ENCODE measurements at regions not wholly inside any gene's neighbourhood (a gene's known extent, or its start where the extent isn't known, plus 50 kb on each side); places are given as distances from the start of the nearest gene placed in this dataset.

DNA sequence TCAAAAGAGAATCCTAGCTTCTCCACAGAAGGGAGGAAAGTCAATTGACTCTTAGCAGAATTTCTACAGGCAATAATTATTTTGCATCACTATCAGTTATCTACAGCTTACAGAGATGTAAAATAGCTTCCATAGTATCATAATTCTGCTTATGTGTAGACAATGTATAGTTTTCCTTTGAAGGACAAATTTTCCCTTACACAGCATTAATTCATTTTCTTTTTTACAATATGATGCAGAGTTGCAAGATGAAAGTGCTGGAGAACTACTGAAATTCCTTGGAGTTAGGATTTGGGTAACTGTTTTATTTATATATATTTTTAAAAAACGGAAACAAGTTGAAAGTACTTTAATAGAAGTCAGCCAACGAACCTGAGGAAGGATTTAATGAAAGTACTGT is 111.0 kb upstream of the CPHXL start:
- no peak overlapping the region for H3K27ac ChIP-seq
- H3K4me3 ChIP-seq, result no peak overlapping the region
- H3K36me3 ChIP-seq, result no peaks in the 10 kb centered on the region
- no peak for DNase-seq
- no peaks in the 10 kb centered on the region for H3K4me1 ChIP-seq
- intact Hi-C loops (cut with DNase I), result no loop called here
- no peaks in the 10 kb centered on the region for H3K9me3 ChIP-seq
- TF ChIP-seq, protein P1, sequence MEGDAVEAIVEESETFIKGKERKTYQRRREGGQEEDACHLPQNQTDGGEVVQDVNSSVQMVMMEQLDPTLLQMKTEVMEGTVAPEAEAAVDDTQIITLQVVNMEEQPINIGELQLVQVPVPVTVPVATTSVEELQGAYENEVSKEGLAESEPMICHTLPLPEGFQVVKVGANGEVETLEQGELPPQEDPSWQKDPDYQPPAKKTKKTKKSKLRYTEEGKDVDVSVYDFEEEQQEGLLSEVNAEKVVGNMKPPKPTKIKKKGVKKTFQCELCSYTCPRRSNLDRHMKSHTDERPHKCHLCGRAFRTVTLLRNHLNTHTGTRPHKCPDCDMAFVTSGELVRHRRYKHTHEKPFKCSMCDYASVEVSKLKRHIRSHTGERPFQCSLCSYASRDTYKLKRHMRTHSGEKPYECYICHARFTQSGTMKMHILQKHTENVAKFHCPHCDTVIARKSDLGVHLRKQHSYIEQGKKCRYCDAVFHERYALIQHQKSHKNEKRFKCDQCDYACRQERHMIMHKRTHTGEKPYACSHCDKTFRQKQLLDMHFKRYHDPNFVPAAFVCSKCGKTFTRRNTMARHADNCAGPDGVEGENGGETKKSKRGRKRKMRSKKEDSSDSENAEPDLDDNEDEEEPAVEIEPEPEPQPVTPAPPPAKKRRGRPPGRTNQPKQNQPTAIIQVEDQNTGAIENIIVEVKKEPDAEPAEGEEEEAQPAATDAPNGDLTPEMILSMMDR (IDR thresholded peaks at IDR 0.05), result no peak
- no peak for TF ChIP-seq POLR2A (IDR thresholded peaks at IDR 0.05)
- no peaks in the 10 kb centered on the region for H3K27me3 ChIP-seq
- WGBS, 2 donors, result 18 to 47% methylated on average over 2 of the region's 2 CpGs

DNA sequence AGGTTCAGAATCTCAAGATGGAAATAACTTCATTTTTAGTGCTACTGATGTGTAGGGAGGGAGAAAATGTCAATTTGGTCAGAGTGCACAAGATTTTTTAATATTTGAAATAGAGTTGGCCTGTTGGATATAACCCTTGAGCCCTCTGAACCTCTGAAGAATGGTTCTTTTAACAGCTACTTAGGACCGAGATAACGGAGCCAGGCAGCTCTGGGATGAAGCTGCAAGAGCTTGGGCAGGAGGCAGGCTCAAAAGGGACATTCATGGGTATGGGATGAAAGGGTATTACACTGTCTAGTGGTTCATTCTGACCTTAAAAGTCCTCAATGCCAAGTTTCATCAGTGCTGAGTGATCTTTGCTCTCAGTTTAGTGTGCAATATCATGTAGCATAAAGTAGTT is 111.4 kb upstream of the CPHXL start:
- intact Hi-C loops (cut with DNase I), result no loop called here
- no peak overlapping the region for H3K27ac ChIP-seq
- DNase-seq, result no peak
- TF ChIP-seq, protein P1 (IDR thresholded peaks at IDR 0.05), result no peak
- TF ChIP-seq POLR2A (IDR thresholded peaks at IDR 0.05), result no peak
- whole genome bisulfite sequencing, 2 donors, result 41 to 47% methylated on average over 2 of the region's 2 CpGs
- H3K27me3 ChIP-seq, result no peaks in the 10 kb centered on the region
- no peak overlapping the region for H3K4me3 ChIP-seq
- no peaks in the 10 kb centered on the region for H3K9me3 ChIP-seq
- H3K4me1 ChIP-seq, result no peaks in the 10 kb centered on the region
- H3K36me3 ChIP-seq, result no peaks in the 10 kb centered on the region

DNA sequence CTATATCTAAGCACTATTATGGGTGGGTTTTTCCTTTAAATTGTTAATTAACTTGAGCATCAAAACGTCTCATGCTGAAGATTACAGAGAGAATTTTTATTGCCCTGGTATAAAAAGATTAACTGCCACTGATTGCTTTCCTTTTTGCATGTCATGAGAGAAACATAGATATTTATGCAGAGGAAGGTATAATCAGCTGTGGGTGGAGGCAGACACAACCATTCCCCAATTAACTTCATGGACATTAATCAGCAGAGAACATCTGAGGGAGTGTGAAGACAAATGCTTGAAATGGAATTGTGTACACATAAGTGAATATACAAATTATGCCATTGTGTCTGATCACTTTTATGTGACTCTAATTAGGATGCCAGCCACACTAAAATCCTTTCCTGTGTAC is 115.2 kb upstream of the CPHXL start:
- DNase-seq, result no peak
- no peaks in the 10 kb centered on the region for H3K36me3 ChIP-seq
- no peak overlapping the region for H3K4me3 ChIP-seq
- no peak for TF ChIP-seq POLR2A (IDR thresholded peaks at IDR 0.05)
- TF ChIP-seq, protein P1 (IDR thresholded peaks at IDR 0.05), result no peak
- 0% methylated on average over 1 of the region's 1 CpG for WGBS, 2 donors
- H3K27me3 ChIP-seq, result no peaks in the 10 kb centered on the region
- no peak overlapping the region for H3K27ac ChIP-seq
- H3K4me1 ChIP-seq, result no peaks in the 10 kb centered on the region
- intact Hi-C loops (cut with DNase I), result no loop called here
- no peaks in the 10 kb centered on the region for H3K9me3 ChIP-seq

DNA sequence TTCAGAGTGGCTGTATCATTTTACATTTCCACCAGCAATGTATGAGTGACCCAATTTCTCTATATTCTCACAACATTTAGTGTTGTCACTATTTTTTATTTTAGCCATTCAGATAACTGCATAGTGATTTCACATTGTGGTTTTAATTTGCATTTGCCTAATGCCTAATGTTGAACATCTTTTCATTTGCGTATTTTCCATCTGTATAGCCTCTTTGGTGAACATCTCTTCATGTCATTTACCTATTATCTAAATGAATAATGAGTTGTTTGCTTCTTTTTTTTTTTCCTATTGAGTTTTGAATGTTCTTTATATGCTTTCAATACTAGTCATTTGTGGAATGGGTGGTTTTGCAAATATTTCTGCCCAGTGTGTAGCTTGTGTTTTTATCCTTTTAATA is 120.9 kb upstream of the CPHXL start:
- Histone ChIP-seq H3K4me1 (no peaks in the 10 kb centered on the region), H3K36me3 (no peaks in the 10 kb centered on the region), H3K9me3 (no peaks in the 10 kb centered on the region), H3K27ac (no peak overlapping the region), H3K27me3 (no peaks in the 10 kb centered on the region), H3K4me3 (no peak overlapping the region)
- intact Hi-C loops (cut with DNase I), result no loop called here
- 29 to 35% methylated on average over 1 of the region's 1 CpG for WGBS, 2 donors
- no peak for TF ChIP-seq POLR2A (IDR thresholded peaks at IDR 0.05)
- TF ChIP-seq, protein P1 (IDR thresholded peaks at IDR 0.05), result no peak
- no peak for DNase-seq

DNA sequence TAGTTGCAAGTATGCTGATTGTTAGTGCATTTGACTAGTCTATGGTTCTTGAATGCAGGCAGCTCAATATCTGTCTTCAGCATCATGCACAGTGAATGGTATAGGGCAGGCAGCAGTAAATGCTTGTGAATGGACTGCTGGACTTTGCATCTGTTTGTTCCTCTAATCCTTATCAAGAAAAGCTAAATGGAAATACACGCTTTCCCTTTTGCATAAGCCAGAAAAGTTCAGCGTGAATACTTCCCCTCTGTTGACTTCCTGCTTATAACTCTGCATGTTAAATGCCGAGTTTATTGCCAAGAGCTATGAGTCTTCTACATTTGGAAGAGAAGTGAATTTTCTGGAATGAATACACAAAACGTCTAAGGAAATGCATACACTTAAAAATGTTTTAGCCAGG is 127.9 kb upstream of the CPHXL start:
- DNase-seq, result no peak
- Histone ChIP-seq H3K36me3 (no peaks in the 10 kb centered on the region), H3K4me3 (no peak overlapping the region), H3K9me3 (no peaks in the 10 kb centered on the region), H3K27me3 (no peaks in the 10 kb centered on the region), H3K4me1 (no peaks in the 10 kb centered on the region), H3K27ac (no peak overlapping the region)
- intact Hi-C loops (cut with DNase I), result no loop called here
- WGBS, 2 donors, result 15% methylated on average over 4 of the region's 4 CpGs
- TF ChIP-seq, protein P1 (IDR thresholded peaks at IDR 0.05), result no peak
- no peak for TF ChIP-seq POLR2A (IDR thresholded peaks at IDR 0.05)
